Activated naive CD8-positive, alpha-beta T cell treated with anti-CD3 and anti-CD28 coated beads for 36 hours (primary cell): ENCODE measurements at regions not wholly inside any gene's neighbourhood (a gene's known extent, or its start where the extent isn't known, plus 50 kb on each side); places are given as distances from the start of the nearest gene placed in this dataset.

ENCODE experiments used
- DNase-seq: peaks from one replicate; pipeline ENCODE4 v3.0.0; 2021
- H3K27ac Mint-ChIP-seq: one replicate; pipeline ENCODE4 v1.8.0; 2022; ENCODE audit warnings: mild to moderate bottlenecking, moderate library complexity, mixed read lengths
- H3K27me3 Mint-ChIP-seq: one replicate; pipeline ENCODE4 v1.8.0; 2022; ENCODE audit warnings: mild to moderate bottlenecking, mixed read lengths
- H3K36me3 Mint-ChIP-seq: one replicate; pipeline ENCODE4 v1.8.0; 2021; ENCODE audit warnings: mild to moderate bottlenecking, mixed read lengths
- H3K4me1 Mint-ChIP-seq: one replicate; pipeline ENCODE4 v1.8.0; 2021; ENCODE audit warnings: mixed read lengths
- H3K4me3 Mint-ChIP-seq: one replicate; pipeline ENCODE4 v1.8.0; 2022; ENCODE audit warnings: mild to moderate bottlenecking, moderate library complexity, mixed read lengths
- H3K9me3 Mint-ChIP-seq: one replicate; pipeline ENCODE4 v1.8.0; 2022; ENCODE audit warnings: mixed read lengths

DNA sequence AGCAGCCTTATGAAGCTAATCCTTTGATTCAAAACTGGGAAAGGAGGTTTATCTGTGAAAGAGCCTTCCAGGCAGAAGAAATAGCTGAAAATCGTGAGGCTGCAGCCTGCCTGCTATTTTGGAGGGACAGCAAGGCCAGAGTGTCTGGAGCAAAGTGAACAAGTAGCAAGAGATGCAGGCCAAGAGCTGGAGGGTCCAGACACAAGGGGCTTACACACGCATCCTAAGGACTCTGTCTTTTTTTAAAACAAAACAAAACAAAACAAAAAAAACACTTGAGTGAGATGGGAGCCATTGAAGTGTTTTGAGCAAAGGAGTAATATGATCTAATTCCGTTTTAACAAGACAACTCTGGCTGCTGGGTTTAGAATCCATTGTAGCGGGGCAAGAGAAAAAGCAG, 76.4 kb upstream of the BCAT1 start:
- no peaks in the 10 kb centered on the region for H3K4me1 Mint-ChIP-seq
- peaks cover 1% of the 10 kb centered on the region for H3K9me3 Mint-ChIP-seq
- no peak for DNase-seq
- no peak overlapping the region for H3K4me3 Mint-ChIP-seq
- no peak overlapping the region for H3K27ac Mint-ChIP-seq
- no peaks in the 10 kb centered on the region for H3K27me3 Mint-ChIP-seq
- no peaks in the 10 kb centered on the region for H3K36me3 Mint-ChIP-seq

DNA sequence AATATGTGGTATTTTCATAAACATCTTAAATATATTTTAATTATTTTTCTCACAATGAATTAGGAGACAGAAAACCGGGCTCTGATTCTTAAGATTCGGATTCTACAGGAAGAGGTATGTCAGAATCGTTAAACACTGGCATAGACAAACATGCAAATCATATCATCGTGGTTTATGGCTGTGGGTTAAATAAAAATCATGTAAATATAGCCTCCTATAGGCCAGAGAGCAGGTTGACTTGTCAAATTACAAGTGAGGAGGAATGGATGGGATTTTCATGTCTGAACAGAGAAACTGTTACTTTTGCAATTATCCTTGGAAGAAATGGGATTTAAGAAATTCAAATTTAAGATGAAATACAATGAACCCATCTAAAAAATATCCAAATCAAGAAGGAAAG, 74.9 kb upstream of the BCAT1 start:
- DNase-seq: no peak
- Mint-ChIP-seq H3K9me3 (peaks cover 3% of the 10 kb centered on the region), H3K4me1 (no peaks in the 10 kb centered on the region), H3K4me3 (no peak overlapping the region), H3K27me3 (no peaks in the 10 kb centered on the region), H3K27ac (no peak overlapping the region), H3K36me3 (no peaks in the 10 kb centered on the region)

DNA sequence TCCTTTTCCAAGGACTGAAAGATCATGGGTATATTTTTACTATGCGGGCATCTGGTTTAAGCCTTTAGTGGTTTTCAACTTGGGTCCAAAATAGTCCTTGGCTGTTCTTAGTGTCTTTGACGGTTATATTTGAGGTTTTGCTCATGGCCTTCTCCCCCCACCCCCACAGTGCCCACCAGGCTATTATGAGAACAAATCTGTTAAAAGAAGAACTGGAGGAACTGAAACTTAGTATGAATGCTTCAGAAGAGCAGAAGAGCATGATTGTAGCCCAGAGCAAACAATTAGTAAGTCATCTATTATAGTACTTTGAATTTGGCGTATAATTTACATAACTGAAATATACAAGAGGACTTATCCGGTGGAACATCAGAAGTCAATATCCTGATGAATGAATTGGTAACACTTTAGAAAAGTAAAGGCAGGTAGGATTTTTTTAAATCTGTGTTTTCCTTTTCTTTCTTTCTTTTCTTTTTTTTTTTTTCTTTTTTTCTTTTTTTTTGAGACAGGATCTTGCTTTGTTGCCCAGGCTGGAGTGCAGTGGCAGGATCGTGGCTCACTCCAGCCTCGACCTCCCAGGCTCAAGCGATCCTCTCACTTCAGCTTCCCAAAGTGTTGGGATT, 71.8 kb upstream of the BCAT1 start:
- H3K27ac Mint-ChIP-seq: no peak overlapping the region
- no peaks in the 10 kb centered on the region for H3K27me3 Mint-ChIP-seq
- DNase-seq: no peak
- no peaks in the 10 kb centered on the region for H3K36me3 Mint-ChIP-seq
- H3K4me3 Mint-ChIP-seq: no peak overlapping the region
- H3K4me1 Mint-ChIP-seq: no peaks in the 10 kb centered on the region
- peaks cover 3% of the 10 kb centered on the region for H3K9me3 Mint-ChIP-seq

DNA sequence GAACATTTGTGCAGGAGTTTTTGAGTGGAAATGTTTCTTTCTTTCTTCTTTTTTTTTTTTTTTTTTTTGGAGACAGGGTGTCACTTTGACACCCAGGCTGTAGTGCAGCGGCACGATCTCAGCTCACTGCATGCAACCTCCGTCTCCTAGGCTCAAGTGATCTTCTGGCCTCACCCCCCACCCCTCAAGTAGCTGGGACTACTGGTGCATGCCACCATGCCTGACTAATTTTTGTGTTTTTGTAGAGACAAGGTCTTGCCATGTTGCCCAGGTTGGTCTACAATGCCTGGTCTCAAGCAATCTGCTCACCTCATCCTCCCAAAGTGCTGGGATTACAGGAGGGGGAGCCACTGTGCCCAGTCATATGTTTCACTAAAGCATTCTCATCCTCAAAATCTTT, 69.2 kb upstream of the BCAT1 start:
- no peaks in the 10 kb centered on the region for H3K4me1 Mint-ChIP-seq
- H3K4me3 Mint-ChIP-seq: no peak overlapping the region
- DNase-seq: no peak
- no peaks in the 10 kb centered on the region for H3K36me3 Mint-ChIP-seq
- H3K9me3 Mint-ChIP-seq: peaks cover 3% of the 10 kb centered on the region
- H3K27me3 Mint-ChIP-seq: no peaks in the 10 kb centered on the region
- H3K27ac Mint-ChIP-seq: no peak overlapping the region

DNA sequence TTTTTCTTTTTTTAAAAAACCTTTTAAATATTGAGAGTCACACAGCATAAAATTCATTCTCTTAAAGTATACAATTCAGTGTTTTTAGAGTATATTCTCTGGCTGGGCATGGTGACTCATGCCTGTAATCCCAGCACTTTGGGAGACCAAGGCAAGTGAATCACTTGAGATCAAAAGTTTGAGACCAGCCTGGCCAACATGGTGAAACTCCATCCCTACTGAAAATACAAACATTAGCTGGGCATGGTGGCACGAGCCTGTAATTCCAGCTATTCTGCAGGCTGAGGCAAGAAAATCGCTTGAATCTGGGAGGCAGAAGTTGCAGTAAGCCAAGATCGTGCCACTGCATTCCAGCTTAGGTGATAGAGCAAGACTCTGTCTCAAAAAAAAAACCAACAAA, 68.4 kb upstream of the BCAT1 start:
- no peak overlapping the region for H3K27ac Mint-ChIP-seq
- H3K9me3 Mint-ChIP-seq: peaks cover 3% of the 10 kb centered on the region
- H3K4me1 Mint-ChIP-seq: no peaks in the 10 kb centered on the region
- no peak overlapping the region for H3K4me3 Mint-ChIP-seq
- no peaks in the 10 kb centered on the region for H3K36me3 Mint-ChIP-seq
- no peak for DNase-seq
- no peaks in the 10 kb centered on the region for H3K27me3 Mint-ChIP-seq

DNA sequence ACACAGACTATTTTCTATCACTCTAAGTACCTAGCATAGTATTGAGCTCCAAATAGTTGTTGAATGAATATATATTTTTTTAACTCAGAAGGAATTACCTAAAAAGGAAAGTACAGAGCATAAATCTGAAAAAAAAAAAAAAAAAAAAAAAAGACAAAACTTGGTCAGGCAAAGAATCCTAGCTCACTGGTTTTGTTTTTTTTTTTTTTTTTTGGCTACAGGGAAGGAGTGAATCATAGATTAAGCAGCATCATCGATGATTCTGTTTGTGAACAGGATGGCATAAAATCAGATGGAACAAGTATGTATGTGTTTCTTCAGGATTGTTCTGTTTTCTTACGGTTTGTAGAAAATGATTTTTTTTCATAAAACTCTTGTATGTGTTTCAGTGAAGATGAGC, 66.1 kb upstream of the BCAT1 start:
- H3K4me3 Mint-ChIP-seq: no peak overlapping the region
- H3K36me3 Mint-ChIP-seq: no peaks in the 10 kb centered on the region
- H3K27me3 Mint-ChIP-seq: no peaks in the 10 kb centered on the region
- no peak for DNase-seq
- H3K4me1 Mint-ChIP-seq: peaks cover 2% of the 10 kb centered on the region
- no peaks in the 10 kb centered on the region for H3K9me3 Mint-ChIP-seq
- H3K27ac Mint-ChIP-seq: no peak overlapping the region

DNA sequence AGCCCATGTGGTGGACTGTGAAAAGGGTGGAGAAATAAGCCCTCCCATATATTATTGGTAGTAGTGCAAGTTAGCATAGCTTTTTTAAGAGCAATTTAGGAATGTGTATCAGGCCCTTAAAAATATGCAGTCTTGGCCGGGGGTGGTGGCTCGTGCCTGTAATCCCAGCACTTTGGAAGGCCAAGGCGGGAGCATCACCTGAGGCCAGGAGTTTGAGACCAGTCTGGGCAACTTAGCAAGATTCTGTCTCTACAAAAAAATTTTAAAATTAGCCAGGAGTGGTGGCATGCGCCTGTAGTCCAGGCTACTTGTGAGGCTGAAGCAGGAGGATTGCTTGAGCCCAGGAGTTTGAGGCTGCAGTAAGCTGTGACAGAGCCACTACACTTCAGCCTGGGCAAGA, 64.2 kb upstream of the BCAT1 start:
- no peak overlapping the region for H3K27ac Mint-ChIP-seq
- peaks cover 8% of the 10 kb centered on the region for H3K4me1 Mint-ChIP-seq
- DNase-seq: no peak
- no peaks in the 10 kb centered on the region for H3K27me3 Mint-ChIP-seq
- H3K9me3 Mint-ChIP-seq: no peaks in the 10 kb centered on the region
- H3K4me3 Mint-ChIP-seq: no peak overlapping the region
- H3K36me3 Mint-ChIP-seq: no peaks in the 10 kb centered on the region

DNA sequence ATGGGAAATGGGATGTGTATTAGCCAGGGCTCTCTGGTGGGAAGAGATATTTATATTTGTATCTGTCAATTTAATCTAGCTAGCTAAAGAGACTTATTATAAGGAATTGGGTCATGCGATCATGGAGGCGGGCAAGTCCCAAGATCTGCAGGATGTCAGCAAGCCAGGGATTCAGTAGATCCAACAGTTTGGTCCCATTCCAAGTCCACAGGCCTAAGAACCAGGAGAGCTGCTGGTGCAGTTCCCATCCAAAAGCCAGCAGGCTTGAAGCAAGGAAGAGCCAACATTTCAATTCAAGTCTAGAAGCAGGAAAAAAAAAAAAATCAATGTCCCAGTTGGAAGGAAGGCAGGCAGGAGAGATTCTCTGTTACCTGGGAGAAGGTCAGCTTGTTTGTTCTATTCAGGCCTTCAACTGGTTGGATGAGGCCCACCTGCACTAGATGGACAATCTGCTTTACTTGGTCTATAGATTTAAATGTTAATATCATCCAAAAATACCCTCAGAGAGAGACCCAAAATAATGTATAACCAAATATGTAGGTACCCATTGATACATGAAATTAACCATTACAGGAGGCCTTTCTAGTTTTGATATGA, 60.7 kb upstream of the BCAT1 start:
- no peaks in the 10 kb centered on the region for H3K9me3 Mint-ChIP-seq
- no peak overlapping the region for H3K27ac Mint-ChIP-seq
- H3K4me1 Mint-ChIP-seq: peaks cover 8% of the 10 kb centered on the region
- H3K27me3 Mint-ChIP-seq: no peaks in the 10 kb centered on the region
- no peak for DNase-seq
- H3K4me3 Mint-ChIP-seq: no peak overlapping the region
- H3K36me3 Mint-ChIP-seq: no peaks in the 10 kb centered on the region

DNA sequence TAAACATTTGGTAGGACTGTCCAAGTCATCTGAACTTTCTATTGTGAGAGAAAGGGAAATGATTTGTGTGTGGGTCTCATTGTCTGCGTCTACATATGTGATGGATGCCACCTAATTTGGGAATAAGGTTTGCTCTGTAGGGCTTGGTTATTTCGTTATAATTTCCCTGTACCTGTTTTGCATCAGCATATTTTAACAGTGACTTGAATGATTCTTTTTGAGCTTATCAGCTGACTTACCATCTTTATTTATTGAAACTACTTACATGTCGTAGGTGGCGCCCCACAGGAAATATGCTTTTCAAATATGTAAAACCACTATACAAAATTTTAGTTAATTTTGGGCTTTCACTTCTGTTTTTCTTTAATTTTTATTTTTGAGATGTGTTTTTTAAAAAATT, 56.5 kb upstream of the BCAT1 start:
- H3K27ac Mint-ChIP-seq: no peak overlapping the region
- no peaks in the 10 kb centered on the region for H3K9me3 Mint-ChIP-seq
- no peak for DNase-seq
- H3K4me3 Mint-ChIP-seq: no peak overlapping the region
- peaks cover 8% of the 10 kb centered on the region for H3K4me1 Mint-ChIP-seq
- H3K36me3 Mint-ChIP-seq: no peaks in the 10 kb centered on the region
- H3K27me3 Mint-ChIP-seq: peaks cover 4% of the 10 kb centered on the region

DNA sequence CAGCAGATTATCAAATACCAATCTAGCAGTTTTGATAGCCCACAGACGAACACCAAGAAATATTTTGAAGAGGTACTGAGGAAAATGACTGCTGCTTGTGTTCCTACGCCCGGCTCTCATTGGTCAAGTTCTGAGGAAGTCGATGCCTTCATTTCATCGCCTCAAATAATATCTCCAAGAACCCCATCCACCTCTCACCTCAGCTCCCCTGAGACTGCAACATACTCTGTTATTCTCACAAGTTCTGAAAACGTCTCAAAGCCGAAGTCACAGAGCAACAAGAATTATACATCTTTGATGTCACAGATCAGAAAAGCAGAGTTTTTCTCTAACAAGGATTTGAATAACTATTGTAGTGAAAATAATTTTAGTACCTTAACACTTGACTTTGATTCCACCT, 55.5 kb upstream of the BCAT1 start:
- no peak overlapping the region for H3K4me3 Mint-ChIP-seq
- no peak for DNase-seq

DNA sequence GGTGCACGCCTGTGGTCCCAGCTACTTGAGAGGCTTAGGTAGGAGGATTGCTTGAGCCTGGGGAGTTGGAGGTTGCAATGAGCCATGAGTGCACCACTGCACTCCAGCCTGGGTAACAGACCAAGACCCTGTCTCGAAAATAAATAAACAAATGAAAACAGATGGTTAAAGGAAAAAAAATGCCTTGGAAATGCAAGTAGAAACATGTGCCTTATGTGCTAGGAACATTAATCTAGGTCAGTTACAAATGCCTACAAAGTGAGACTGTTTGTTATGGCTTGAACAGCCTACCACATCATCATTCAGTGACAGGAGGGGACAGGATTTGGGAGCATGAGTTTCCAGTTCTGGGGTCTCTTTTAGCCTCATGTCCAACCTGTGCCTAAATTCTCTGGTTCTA, 52.4 kb upstream of the BCAT1 start:
- Mint-ChIP-seq H3K27me3 (peaks cover 4% of the 10 kb centered on the region), H3K36me3 (no peaks in the 10 kb centered on the region), H3K4me3 (no peak overlapping the region), H3K27ac (no peak overlapping the region), H3K9me3 (no peaks in the 10 kb centered on the region), H3K4me1 (peaks cover 21% of the 10 kb centered on the region)
- DNase-seq: no peak

More for the DNA sequence above, 55.5 kb upstream of the BCAT1 start:
- Mint-ChIP-seq H3K27ac (no peak overlapping the region), H3K27me3 (peaks cover 4% of the 10 kb centered on the region), H3K4me1 (peaks cover under 1% of the 10 kb centered on the region), H3K9me3 (no peaks in the 10 kb centered on the region), H3K36me3 (no peaks in the 10 kb centered on the region)
